Ascending aorta (tissue), 2 donors: ENCODE measurements at regions not wholly inside any gene's neighbourhood (a gene's known extent, or its start where the extent isn't known, plus 50 kb on each side); places are given as distances from the start of the nearest gene placed in this dataset.

Experiments used
- DNase-seq, 2 donors: peaks; one replicate each; pipeline ENCODE4 v3.0.0-alpha.2; 2019; ENCODE audit warnings: low spot score in 2 of 2
- H3K27ac ChIP-seq, 2 donors: fragments of 200-600 bp; sonication (generic); one replicate each; pipeline ENCODE4 v1.5.1; 2016 to 2017; ENCODE audit warnings: mild to moderate bottlenecking in 1 of 2
- H3K27me3 ChIP-seq: fragments of 200-600 bp; sonication (generic); one replicate; pipeline ENCODE4 v1.5.1; 2017
- H3K36me3 ChIP-seq, 2 donors: fragments of 200-600 bp; sonication (generic); one replicate each; pipeline ENCODE4 v1.5.1; 2016
- H3K4me1 ChIP-seq, 2 donors: fragments of 200-600 bp; sonication (generic); one replicate each; pipeline ENCODE4 v1.5.1; 2016 to 2017; ENCODE audit warnings: mild to moderate bottlenecking in 1 of 2
- H3K4me3 ChIP-seq, 2 donors: fragments of 200-600 bp; sonication (generic); one replicate each; pipeline ENCODE4 v1.5.1; 2016 to 2017; ENCODE audit warnings: mild to moderate bottlenecking in 1 of 2
- H3K9me3 ChIP-seq, 2 donors: fragments of 200-600 bp; sonication (generic); one replicate each; pipeline ENCODE4 v1.5.1; 2016
- CTCF ChIP-seq, 3 experiments: fragments of 200-600 bp in 2 of 3; fragments of 450-650 bp in 1 of 3; sonication (generic) in 2 of 3; IDR thresholded peaks; one replicate each; pipeline ENCODE4 v1.5.1; 2016 to 2019; ENCODE audit warnings: antibody characterized with exemption in 3 of 3, mild to moderate bottlenecking in 1 of 3, moderate library complexity in 1 of 3
- intact Hi-C: fragments of 100-400 bp; cut with DNase I; formaldehyde crosslinking; loops from one replicate; pipeline ENCODE4 v1.15.1; 2023

GRCh38 chr1:162976628-162977027 lies 92.5 kb upstream of the RGS4 start:
- Histone ChIP-seq H3K27ac (no peak overlapping the region), H3K27me3 (no peaks in the 10 kb centered on the region), H3K4me1 (no peaks in the 10 kb centered on the region), H3K4me3 (no peak overlapping the region), H3K36me3 (no peaks in the 10 kb centered on the region), H3K9me3 (no peaks in the 10 kb centered on the region)
- no peak for DNase-seq
- TF ChIP-seq CTCF (IDR thresholded peaks at IDR 0.05): no peak
- intact Hi-C loops: no loop called here

GRCh38 chr1:162974810-162975209 lies 94.4 kb upstream of the RGS4 start:
- no peaks in the 10 kb centered on the region for H3K27me3 ChIP-seq
- DNase-seq: no peak
- intact Hi-C loops: no loop called here
- no peaks in the 10 kb centered on the region for H3K36me3 ChIP-seq
- no peaks in the 10 kb centered on the region for H3K9me3 ChIP-seq
- H3K4me3 ChIP-seq: no peak overlapping the region
- no peaks in the 10 kb centered on the region for H3K4me1 ChIP-seq
- no peak overlapping the region for H3K27ac ChIP-seq
- TF ChIP-seq CTCF (IDR thresholded peaks at IDR 0.05): no peak

- intact Hi-C loops: no loop called here
- Histone ChIP-seq H3K27me3 (no peaks in the 10 kb centered on the region), H3K27ac (no peak overlapping the region), H3K4me1 (no peaks in the 10 kb centered on the region), H3K4me3 (no peak overlapping the region), H3K36me3 (no peaks in the 10 kb centered on the region), H3K9me3 (no peaks in the 10 kb centered on the region)
- no peak for DNase-seq
- no peak for TF ChIP-seq CTCF (IDR thresholded peaks at IDR 0.05)
Measured at GRCh38 chr1:162973381-162973795, 95.8 kb upstream of the RGS4 start.

- no peaks in the 10 kb centered on the region for H3K9me3 ChIP-seq
- no peak overlapping the region for H3K27ac ChIP-seq
- TF ChIP-seq CTCF (IDR thresholded peaks at IDR 0.05): no peak
- intact Hi-C loops: no loop called here
- no peaks in the 10 kb centered on the region for H3K4me1 ChIP-seq
- no peaks in the 10 kb centered on the region for H3K36me3 ChIP-seq
- no peak overlapping the region for H3K4me3 ChIP-seq
- H3K27me3 ChIP-seq: no peaks in the 10 kb centered on the region
- no peak for DNase-seq
Measured at GRCh38 chr1:162972773-162973172, 96.4 kb upstream of the RGS4 start.

GRCh38 chr1:162970021-162970420 lies 99.1 kb upstream of the RGS4 start:
- no peaks in the 10 kb centered on the region for H3K4me1 ChIP-seq
- no peak for TF ChIP-seq CTCF (IDR thresholded peaks at IDR 0.05)
- H3K9me3 ChIP-seq: no peaks in the 10 kb centered on the region
- H3K27me3 ChIP-seq: no peaks in the 10 kb centered on the region
- H3K36me3 ChIP-seq: no peaks in the 10 kb centered on the region
- H3K27ac ChIP-seq: no peak overlapping the region
- intact Hi-C loops: no loop called here
- H3K4me3 ChIP-seq: no peak overlapping the region
- DNase-seq: no peak

GRCh38 chr1:162966613-162967012 lies 102.5 kb upstream of the RGS4 start:
- Histone ChIP-seq H3K27ac (no peak overlapping the region), H3K36me3 (no peaks in the 10 kb centered on the region), H3K27me3 (no peaks in the 10 kb centered on the region), H3K4me3 (no peak overlapping the region), H3K4me1 (no peaks in the 10 kb centered on the region), H3K9me3 (no peaks in the 10 kb centered on the region)
- DNase-seq: no peak
- TF ChIP-seq CTCF (IDR thresholded peaks at IDR 0.05): no peak
- intact Hi-C loops: no loop called here
